ENCODE measurements at regions not wholly inside any gene's neighbourhood (a gene's known extent, or its start where the extent isn't known, plus 50 kb on each side); places are given as distances from the start of the nearest gene placed in this dataset.
"Not testable (repeated sequence)": the region's sequence is repeated elsewhere in the genome, so short reads cannot be mapped to it uniquely, and the experiment has no call there.

DNA sequence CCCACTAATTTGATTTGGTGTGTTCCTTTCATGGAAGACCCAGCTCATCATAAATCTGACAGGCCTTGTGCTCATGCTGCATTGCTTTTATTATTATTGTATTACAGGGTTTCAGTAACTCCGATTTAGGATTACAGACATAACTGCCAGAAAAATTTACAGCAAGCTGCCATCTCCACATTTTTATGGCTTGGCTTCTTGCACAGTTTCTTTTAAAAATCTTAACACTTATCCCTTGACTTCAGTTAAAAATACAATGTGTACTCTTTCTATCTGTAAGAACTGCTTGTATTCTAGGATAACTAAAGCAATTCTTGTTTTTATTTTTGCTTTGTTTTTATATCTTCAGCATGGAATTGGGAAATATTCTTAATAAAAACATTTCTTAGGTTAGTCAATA, 612.2 kb downstream of the DIPK2A start:
- Histone ChIP-seq H3K36me3 (no peaks in the 10 kb centered on the region), H3K9me3 (peaks cover 7% of the 10 kb centered on the region), H3K27me3 (ENCODE audit: low read depth) (no peaks in the 10 kb centered on the region), H3K27ac (no peak overlapping the region), H3K4me3 (no peak overlapping the region), H3K4me1 (no peaks in the 10 kb centered on the region)
- TF ChIP-seq, protein P1, sequence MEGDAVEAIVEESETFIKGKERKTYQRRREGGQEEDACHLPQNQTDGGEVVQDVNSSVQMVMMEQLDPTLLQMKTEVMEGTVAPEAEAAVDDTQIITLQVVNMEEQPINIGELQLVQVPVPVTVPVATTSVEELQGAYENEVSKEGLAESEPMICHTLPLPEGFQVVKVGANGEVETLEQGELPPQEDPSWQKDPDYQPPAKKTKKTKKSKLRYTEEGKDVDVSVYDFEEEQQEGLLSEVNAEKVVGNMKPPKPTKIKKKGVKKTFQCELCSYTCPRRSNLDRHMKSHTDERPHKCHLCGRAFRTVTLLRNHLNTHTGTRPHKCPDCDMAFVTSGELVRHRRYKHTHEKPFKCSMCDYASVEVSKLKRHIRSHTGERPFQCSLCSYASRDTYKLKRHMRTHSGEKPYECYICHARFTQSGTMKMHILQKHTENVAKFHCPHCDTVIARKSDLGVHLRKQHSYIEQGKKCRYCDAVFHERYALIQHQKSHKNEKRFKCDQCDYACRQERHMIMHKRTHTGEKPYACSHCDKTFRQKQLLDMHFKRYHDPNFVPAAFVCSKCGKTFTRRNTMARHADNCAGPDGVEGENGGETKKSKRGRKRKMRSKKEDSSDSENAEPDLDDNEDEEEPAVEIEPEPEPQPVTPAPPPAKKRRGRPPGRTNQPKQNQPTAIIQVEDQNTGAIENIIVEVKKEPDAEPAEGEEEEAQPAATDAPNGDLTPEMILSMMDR (IDR thresholded peaks at IDR 0.05): no peak
- no peak for DNase-seq
- intact Hi-C loops (cut with DNase I): no loop called here
- no peak for ATAC-seq

DNA sequence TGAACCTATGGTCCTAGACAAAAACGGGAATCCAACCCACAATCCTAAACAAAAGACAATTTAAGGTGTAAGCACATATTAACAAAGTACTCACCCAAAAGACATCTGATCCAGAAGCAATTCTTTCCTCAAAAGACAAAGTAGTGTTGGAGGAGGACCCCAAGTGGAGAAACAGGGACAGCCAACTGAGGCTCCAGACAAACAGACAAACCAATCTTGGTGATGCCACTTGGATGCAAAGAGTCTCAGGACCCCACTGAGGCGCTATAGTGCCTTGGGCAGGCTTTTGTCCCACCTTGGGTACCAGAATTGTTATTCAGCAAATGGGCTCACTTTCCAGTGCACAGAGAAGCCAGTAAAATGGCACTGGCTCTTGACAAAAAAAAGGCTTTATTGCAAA, 613.8 kb downstream of the DIPK2A start:
- intact Hi-C loops (cut with DNase I): no loop called here
- no peak for ATAC-seq
- H3K4me1 ChIP-seq: no peaks in the 10 kb centered on the region
- no peaks in the 10 kb centered on the region for H3K27me3 ChIP-seq (ENCODE audit: low read depth)
- DNase-seq: no peak
- TF ChIP-seq, protein P1 (IDR thresholded peaks at IDR 0.05): no peak
- H3K36me3 ChIP-seq: no peaks in the 10 kb centered on the region
- no peak overlapping the region for H3K27ac ChIP-seq
- peaks cover 7% of the 10 kb centered on the region for H3K9me3 ChIP-seq
- no peak overlapping the region for H3K4me3 ChIP-seq

DNA sequence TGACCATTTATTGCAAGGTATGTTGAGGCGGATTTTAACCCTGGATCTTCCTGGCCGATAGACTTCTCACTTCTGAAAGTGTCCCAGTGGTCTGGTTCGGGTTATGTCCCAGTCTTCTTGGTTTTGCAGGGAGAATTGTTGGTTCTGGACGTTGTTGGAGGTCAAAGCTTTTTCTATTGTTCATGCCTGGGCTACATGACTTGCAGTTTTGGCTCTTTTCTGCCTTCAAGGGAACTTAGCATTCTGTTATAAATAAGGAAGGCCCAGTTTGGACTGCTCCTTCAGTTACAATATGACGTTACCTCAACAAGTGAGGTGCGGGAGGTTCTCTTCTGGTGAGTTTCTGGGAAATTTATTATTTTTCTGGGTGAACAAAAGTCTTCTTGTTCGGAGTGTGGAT, 614.3 kb downstream of the DIPK2A start:
- intact Hi-C loops (cut with DNase I): no loop called here
- ATAC-seq (no peak), DNase-seq (no peak)
- peaks cover 7% of the 10 kb centered on the region for H3K9me3 ChIP-seq
- no peaks in the 10 kb centered on the region for H3K27me3 ChIP-seq (ENCODE audit: low read depth)
- H3K36me3 ChIP-seq: no peaks in the 10 kb centered on the region
- TF ChIP-seq, protein P1 (IDR thresholded peaks at IDR 0.05): no peak
- H3K4me1 ChIP-seq: no peaks in the 10 kb centered on the region
- no peak overlapping the region for H3K4me3 ChIP-seq
- no peak overlapping the region for H3K27ac ChIP-seq

GRCh38 chr3:144586382-144586781, 614.8 kb downstream of the DIPK2A start:
- ATAC-seq (no peak), DNase-seq (no peak)
- no peaks in the 10 kb centered on the region for H3K36me3 ChIP-seq
- no peaks in the 10 kb centered on the region for H3K4me1 ChIP-seq
- no peak overlapping the region for H3K4me3 ChIP-seq
- peaks cover 7% of the 10 kb centered on the region for H3K9me3 ChIP-seq
- intact Hi-C loops (cut with DNase I): no loop called here
- H3K27ac ChIP-seq: no peak overlapping the region
- no peaks in the 10 kb centered on the region for H3K27me3 ChIP-seq (ENCODE audit: low read depth)
- TF ChIP-seq, protein P1 (IDR thresholded peaks at IDR 0.05): no peak

DNA sequence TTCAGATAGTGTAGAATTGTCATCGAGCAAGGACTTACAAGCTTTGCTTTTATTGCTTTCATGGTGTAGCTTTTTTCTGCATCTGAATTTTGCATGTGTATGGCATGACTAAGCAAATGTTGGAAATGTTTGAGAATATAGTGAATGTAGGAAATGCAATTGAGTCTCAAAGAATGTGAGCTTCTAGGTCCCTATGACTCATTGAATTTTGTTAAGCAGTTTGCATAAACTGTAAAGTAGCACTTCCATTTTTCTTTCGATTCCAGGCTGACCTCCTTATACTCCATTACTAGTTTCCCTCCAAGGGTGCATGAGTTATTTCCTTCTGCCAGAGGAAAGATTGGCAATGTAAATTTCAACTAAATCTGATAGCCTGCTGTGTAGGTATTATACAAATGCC, 619.2 kb downstream of the DIPK2A start:
- ATAC-seq: no peak
- no peak overlapping the region for H3K4me3 ChIP-seq
- H3K4me1 ChIP-seq: no peaks in the 10 kb centered on the region
- H3K27me3 ChIP-seq (ENCODE audit: low read depth): no peaks in the 10 kb centered on the region
- DNase-seq: no peak
- no peak overlapping the region for H3K27ac ChIP-seq
- intact Hi-C loops (cut with DNase I): no loop called here
- TF ChIP-seq, protein P1 (IDR thresholded peaks at IDR 0.05): no peak
- no peaks in the 10 kb centered on the region for H3K9me3 ChIP-seq
- H3K36me3 ChIP-seq: no peaks in the 10 kb centered on the region

DNA sequence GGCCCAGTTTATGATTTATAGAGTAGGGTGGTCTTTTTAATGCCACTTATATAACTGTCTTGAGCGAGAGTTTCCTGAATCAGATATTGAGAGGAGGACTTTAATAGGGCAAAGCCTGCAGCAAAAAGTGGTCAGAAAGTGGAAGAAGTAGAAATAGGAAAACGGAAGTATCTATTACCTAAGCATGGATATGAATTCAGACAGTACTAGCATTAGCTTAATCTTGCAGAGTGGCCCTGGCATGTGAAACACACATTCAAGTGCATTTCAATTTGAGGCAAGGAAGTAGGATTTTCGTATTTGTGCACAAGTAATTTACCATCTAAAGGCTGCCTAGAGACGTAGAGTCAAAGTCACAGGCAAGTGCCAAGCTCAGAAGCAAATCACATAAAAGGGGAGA, 622.3 kb downstream of the DIPK2A start:
- ATAC-seq (peak in 1 of 2 donors; percentile 17), DNase-seq (no peak)
- Histone ChIP-seq H3K4me3 (no peak overlapping the region), H3K4me1 (no peaks in the 10 kb centered on the region), H3K36me3 (no peaks in the 10 kb centered on the region), H3K9me3 (no peaks in the 10 kb centered on the region), H3K27me3 (ENCODE audit: low read depth) (no peaks in the 10 kb centered on the region), H3K27ac (no peak overlapping the region)
- TF ChIP-seq, protein P1 (IDR thresholded peaks at IDR 0.05): no peak
- intact Hi-C loops (cut with DNase I): no loop called here

- H3K9me3 ChIP-seq; H3K27me3 ChIP-seq (ENCODE audit: low read depth); H3K4me3 ChIP-seq; H3K36me3 ChIP-seq; H3K27ac ChIP-seq; DNase-seq; ATAC-seq; intact Hi-C loops (cut with DNase I); H3K4me1 ChIP-seq: not testable (repeated sequence)
These were observed 648.6 kb downstream of the DIPK2A start for GRCh38 chr3:144620236-144620635.

Measured in lower lobe of right lung (tissue), 2 donors.